ENCODE measurements at regions not wholly inside any gene's neighbourhood (a gene's known extent, or its start where the extent isn't known, plus 50 kb on each side); places are given as distances from the start of the nearest gene placed in this dataset.

DNA sequence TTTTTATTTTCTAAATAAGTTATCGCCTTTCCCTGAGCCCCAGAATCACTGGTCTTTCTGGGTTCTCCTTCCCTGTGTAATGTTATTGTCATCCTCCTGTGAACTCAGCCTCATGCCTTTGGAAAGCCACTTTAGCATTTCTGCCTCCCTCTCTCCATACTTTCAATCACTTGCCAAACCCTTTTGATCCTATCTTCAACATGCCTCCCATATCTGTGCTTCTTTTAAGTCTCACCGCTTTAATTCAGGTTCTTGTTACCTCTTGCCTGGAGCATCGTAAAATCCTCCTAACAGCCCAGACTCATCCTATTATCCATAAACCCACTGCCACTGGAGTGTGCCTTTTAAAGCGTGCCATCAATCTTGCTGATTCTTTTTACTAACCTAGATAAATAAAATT, 321.8 kb downstream of the BMP4 start:
- TF ChIP-seq, protein P1, sequence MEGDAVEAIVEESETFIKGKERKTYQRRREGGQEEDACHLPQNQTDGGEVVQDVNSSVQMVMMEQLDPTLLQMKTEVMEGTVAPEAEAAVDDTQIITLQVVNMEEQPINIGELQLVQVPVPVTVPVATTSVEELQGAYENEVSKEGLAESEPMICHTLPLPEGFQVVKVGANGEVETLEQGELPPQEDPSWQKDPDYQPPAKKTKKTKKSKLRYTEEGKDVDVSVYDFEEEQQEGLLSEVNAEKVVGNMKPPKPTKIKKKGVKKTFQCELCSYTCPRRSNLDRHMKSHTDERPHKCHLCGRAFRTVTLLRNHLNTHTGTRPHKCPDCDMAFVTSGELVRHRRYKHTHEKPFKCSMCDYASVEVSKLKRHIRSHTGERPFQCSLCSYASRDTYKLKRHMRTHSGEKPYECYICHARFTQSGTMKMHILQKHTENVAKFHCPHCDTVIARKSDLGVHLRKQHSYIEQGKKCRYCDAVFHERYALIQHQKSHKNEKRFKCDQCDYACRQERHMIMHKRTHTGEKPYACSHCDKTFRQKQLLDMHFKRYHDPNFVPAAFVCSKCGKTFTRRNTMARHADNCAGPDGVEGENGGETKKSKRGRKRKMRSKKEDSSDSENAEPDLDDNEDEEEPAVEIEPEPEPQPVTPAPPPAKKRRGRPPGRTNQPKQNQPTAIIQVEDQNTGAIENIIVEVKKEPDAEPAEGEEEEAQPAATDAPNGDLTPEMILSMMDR (IDR thresholded peaks at IDR 0.05): no peak
- TF ChIP-seq POLR2A (IDR thresholded peaks at IDR 0.05): no peak
